ENCODE measurements at regions not wholly inside any gene's neighbourhood (a gene's known extent, or its start where the extent isn't known, plus 50 kb on each side); places are given as distances from the start of the nearest gene placed in this dataset.
"Not testable (repeated sequence)": the region's sequence is repeated elsewhere in the genome, so short reads cannot be mapped to it uniquely, and the experiment has no call there.

GRCh38 chr1:204011426-204011825, 61.5 kb upstream of the SOX13 start:
- DNase-seq (no peak), ATAC-seq (ENCODE audit: insufficient read depth, low FRiP score) (no peak)
- H3K27me3 ChIP-seq (ENCODE audit: control insufficient read depth in 3 of 3, insufficient read depth in 3 of 3, low read length in 2 of 3) = no peaks in the 10 kb centered on the region
- H3K4me3 ChIP-seq = no peak overlapping the region
- no peak overlapping the region for H3K27ac ChIP-seq (ENCODE audit: low read depth in 1 of 2, low read length in 1 of 2)
- H3K9me3 ChIP-seq (ENCODE audit: control insufficient read depth in 4 of 4, insufficient read depth in 3 of 4, low read length in 3 of 4) = no peaks in the 10 kb centered on the region
- no peaks in the 10 kb centered on the region for H3K36me3 ChIP-seq (ENCODE audit: control insufficient read depth in 4 of 4, insufficient read depth in 4 of 4, low read length in 4 of 4)
- TF ChIP-seq CTCF (IDR thresholded peaks at IDR 0.05; ENCODE audit: control extremely low read depth, extremely low read depth) = no peak
- no peaks in the 10 kb centered on the region for H3K4me1 ChIP-seq (ENCODE audit: control insufficient read depth in 5 of 5, insufficient read depth in 5 of 5, low read length in 5 of 5)
- WGBS, 2 donors = 81 to 92% methylated on average over 5 of the region's 5 CpGs
- H3K9ac ChIP-seq (ENCODE audit: insufficient read depth in 1 of 2, low read length in 2 of 2) = no peak overlapping the region

GRCh38 chr1:204013052-204013451, 59.9 kb upstream of the SOX13 start:
- Histone ChIP-seq H3K36me3 (ENCODE audit: control insufficient read depth in 4 of 4, insufficient read depth in 4 of 4, low read length in 4 of 4) (no peaks in the 10 kb centered on the region), H3K9ac (ENCODE audit: insufficient read depth in 1 of 2, low read length in 2 of 2) (no peak overlapping the region), H3K27me3 (ENCODE audit: control insufficient read depth in 3 of 3, insufficient read depth in 3 of 3, low read length in 2 of 3) (peaks cover 0 to 2% (median 0%) of the 10 kb centered on the region in 3 donors), H3K4me3 (no peak overlapping the region), H3K27ac (ENCODE audit: low read depth in 1 of 2, low read length in 1 of 2) (no peak overlapping the region), H3K4me1 (ENCODE audit: control insufficient read depth in 5 of 5, insufficient read depth in 5 of 5, low read length in 5 of 5) (no peaks in the 10 kb centered on the region), H3K9me3 (ENCODE audit: control insufficient read depth in 4 of 4, insufficient read depth in 3 of 4, low read length in 3 of 4) (no peaks in the 10 kb centered on the region)
- 76 to 79% methylated on average over 8 of the region's 8 CpGs for WGBS, 2 donors
- no peak for ATAC-seq (ENCODE audit: insufficient read depth, low FRiP score)
- TF ChIP-seq CTCF (IDR thresholded peaks at IDR 0.05; ENCODE audit: control extremely low read depth, extremely low read depth) = no peak
- no peak for DNase-seq

- no peak overlapping the region for H3K27ac ChIP-seq (ENCODE audit: low read depth in 1 of 2, low read length in 1 of 2)
- H3K4me1 ChIP-seq (ENCODE audit: control insufficient read depth in 5 of 5, insufficient read depth in 5 of 5, low read length in 5 of 5) = no peaks in the 10 kb centered on the region
- H3K36me3 ChIP-seq (ENCODE audit: control insufficient read depth in 4 of 4, insufficient read depth in 4 of 4, low read length in 4 of 4) = no peaks in the 10 kb centered on the region
- ATAC-seq (ENCODE audit: insufficient read depth, low FRiP score) (no peak), DNase-seq (no peak)
- no peak for TF ChIP-seq CTCF (IDR thresholded peaks at IDR 0.05; ENCODE audit: control extremely low read depth, extremely low read depth)
- H3K4me3 ChIP-seq = no peak overlapping the region
- H3K27me3 ChIP-seq (ENCODE audit: control insufficient read depth in 3 of 3, insufficient read depth in 3 of 3, low read length in 2 of 3) = peaks cover 0 to 2% (median 0%) of the 10 kb centered on the region in 3 donors
- no peak overlapping the region for H3K9ac ChIP-seq (ENCODE audit: insufficient read depth in 1 of 2, low read length in 2 of 2)
- H3K9me3 ChIP-seq (ENCODE audit: control insufficient read depth in 4 of 4, insufficient read depth in 3 of 4, low read length in 3 of 4) = no peaks in the 10 kb centered on the region
- 96 to 97% methylated on average over 3 of the region's 3 CpGs for WGBS, 2 donors
Measured at GRCh38 chr1:204014336-204014735, 58.6 kb upstream of the SOX13 start.

- H3K27ac ChIP-seq (ENCODE audit: low read depth in 1 of 2, low read length in 1 of 2); H3K4me3 ChIP-seq; H3K9me3 ChIP-seq (ENCODE audit: control insufficient read depth in 4 of 4, insufficient read depth in 3 of 4, low read length in 3 of 4); DNase-seq; H3K9ac ChIP-seq (ENCODE audit: insufficient read depth in 1 of 2, low read length in 2 of 2); H3K4me1 ChIP-seq (ENCODE audit: control insufficient read depth in 5 of 5, insufficient read depth in 5 of 5, low read length in 5 of 5); H3K36me3 ChIP-seq (ENCODE audit: control insufficient read depth in 4 of 4, insufficient read depth in 4 of 4, low read length in 4 of 4); ATAC-seq (ENCODE audit: insufficient read depth, low FRiP score); H3K27me3 ChIP-seq (ENCODE audit: control insufficient read depth in 3 of 3, insufficient read depth in 3 of 3, low read length in 2 of 3): not testable (repeated sequence)
- 95 to 97% methylated on average over 8 of the region's 8 CpGs for WGBS, 2 donors
Measured at GRCh38 chr1:204014961-204015360, 58.0 kb upstream of the SOX13 start.

All from lung (tissue), 11 donors.